ENCODE measurements at regions not wholly inside any gene's neighbourhood (a gene's known extent, or its start where the extent isn't known, plus 50 kb on each side); places are given as distances from the start of the nearest gene placed in this dataset.

DNA sequence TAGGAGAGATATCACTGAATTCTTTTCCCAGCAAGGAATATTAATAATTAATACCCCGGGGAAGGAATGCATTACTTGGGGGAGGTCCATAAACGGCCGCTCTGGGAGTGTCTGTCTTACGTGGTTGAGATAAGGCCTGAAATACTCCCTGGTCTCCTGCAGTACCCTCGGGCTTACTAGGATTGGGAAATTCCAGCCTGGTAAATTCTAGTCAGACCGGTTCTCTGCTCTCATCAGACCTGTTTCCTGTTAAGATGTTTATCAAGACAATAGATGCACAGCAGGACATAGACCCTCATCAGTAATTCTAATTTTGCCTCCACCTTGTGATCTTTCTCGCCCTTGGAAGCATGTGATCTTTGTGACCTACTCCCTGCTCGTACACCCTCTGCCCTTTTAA, 162.8 kb upstream of the KCND2 start:
- H3K9me3 Mint-ChIP-seq, result peaks cover 23% of the 10 kb centered on the region
- DNase-seq (ENCODE audit: low spot score), result no peak
- intact Hi-C loops (cut with micrococcal nuclease), result no loop called here

DNA sequence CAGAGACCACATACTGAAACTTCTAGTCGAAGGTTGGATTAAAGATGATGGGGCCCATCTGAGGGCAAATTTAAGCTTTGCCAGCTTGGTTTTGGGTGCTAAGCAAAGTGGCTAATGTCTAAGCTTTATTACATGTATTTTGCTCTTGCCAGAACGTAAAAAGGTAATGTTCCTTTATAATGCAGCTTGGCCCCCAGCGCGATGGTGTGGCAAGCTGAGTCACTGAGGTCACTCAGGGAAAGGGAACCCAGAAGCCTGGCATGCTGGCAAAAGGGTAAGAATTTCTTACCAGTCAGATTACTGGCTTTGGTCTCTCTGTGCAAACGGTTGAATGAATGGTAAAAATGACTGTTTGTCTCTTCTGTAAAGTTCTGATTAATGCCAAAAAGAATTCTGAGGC, 158.3 kb upstream of the KCND2 start:
- H3K9me3 Mint-ChIP-seq, result peaks cover 29% of the 10 kb centered on the region
- no peak for DNase-seq (ENCODE audit: low spot score)
- no peak overlapping the region for H3K27ac Mint-ChIP-seq
- no peaks in the 10 kb centered on the region for H3K4me1 Mint-ChIP-seq (ENCODE audit: low read depth)
- H3K27me3 Mint-ChIP-seq (ENCODE audit: low read depth), result no peaks in the 10 kb centered on the region
- no peak overlapping the region for H3K4me3 Mint-ChIP-seq (ENCODE audit: low read depth)
- H3K36me3 Mint-ChIP-seq (ENCODE audit: low read depth), result no peaks in the 10 kb centered on the region
- intact Hi-C loops (cut with micrococcal nuclease), result no loop called here

More for the DNA sequence above, 162.8 kb upstream of the KCND2 start:
- Mint-ChIP-seq H3K27me3 (ENCODE audit: low read depth) (no peaks in the 10 kb centered on the region), H3K36me3 (ENCODE audit: low read depth) (no peaks in the 10 kb centered on the region), H3K4me1 (ENCODE audit: low read depth) (no peaks in the 10 kb centered on the region), H3K4me3 (ENCODE audit: low read depth) (no peak overlapping the region), H3K27ac (no peak overlapping the region)

DNA sequence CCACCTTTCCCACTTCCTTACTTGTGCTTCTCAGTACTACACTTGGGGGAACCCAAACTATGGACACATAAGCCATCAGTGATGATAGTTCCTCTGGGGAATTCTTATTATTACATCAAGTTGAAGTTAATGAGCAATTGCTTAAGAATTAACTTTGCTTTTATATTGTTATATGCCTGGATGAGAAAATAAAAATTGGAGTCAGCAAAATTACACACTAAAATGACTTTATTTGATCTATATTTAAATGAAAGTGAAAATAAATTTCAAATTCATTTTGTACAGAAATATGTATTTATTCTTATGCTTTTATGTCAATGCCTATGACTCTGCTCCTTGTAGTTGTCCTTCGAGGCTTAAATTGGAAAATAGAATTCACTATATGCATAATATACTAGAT, 149.4 kb upstream of the KCND2 start:
- no peak for DNase-seq (ENCODE audit: low spot score)
- H3K27me3 Mint-ChIP-seq (ENCODE audit: low read depth), result no peaks in the 10 kb centered on the region
- no peaks in the 10 kb centered on the region for H3K36me3 Mint-ChIP-seq (ENCODE audit: low read depth)
- no peak overlapping the region for H3K4me3 Mint-ChIP-seq (ENCODE audit: low read depth)
- intact Hi-C loops (cut with micrococcal nuclease), result no loop called here
- no peaks in the 10 kb centered on the region for H3K4me1 Mint-ChIP-seq (ENCODE audit: low read depth)
- peaks cover 12% of the 10 kb centered on the region for H3K9me3 Mint-ChIP-seq
- H3K27ac Mint-ChIP-seq, result no peak overlapping the region

- H3K4me3 Mint-ChIP-seq (ENCODE audit: low read depth), result no peak overlapping the region
- no peaks in the 10 kb centered on the region for H3K36me3 Mint-ChIP-seq (ENCODE audit: low read depth)
- H3K27me3 Mint-ChIP-seq (ENCODE audit: low read depth), result no peaks in the 10 kb centered on the region
- intact Hi-C loops (cut with micrococcal nuclease), result no loop called here
- no peak for DNase-seq (ENCODE audit: low spot score)
- no peaks in the 10 kb centered on the region for H3K4me1 Mint-ChIP-seq (ENCODE audit: low read depth)
- H3K9me3 Mint-ChIP-seq, result peaks cover 32% of the 10 kb centered on the region
- H3K27ac Mint-ChIP-seq, result no peak overlapping the region
These were observed 141.7 kb upstream of the KCND2 start for GRCh38 chr7:120131096-120131839.

DNA sequence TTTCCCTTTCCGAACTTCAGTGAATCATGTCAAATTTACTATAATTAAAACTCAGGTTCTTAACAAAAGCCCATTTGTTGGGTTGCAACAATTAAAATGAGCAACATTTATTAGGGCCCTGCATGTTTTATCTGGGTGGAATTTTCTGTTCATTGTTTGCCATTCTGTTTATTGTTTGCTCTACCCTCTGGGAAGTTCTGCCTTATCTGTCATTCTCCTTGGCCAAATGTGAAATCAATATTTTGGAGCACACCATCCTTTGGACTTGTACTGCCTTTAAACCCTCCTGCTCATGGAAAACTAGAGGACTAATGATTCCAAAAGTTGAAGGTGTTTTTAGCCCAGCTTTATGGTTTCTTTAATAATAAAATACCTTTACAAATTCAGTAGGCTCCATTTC, 134.5 kb upstream of the KCND2 start:
- H3K9me3 Mint-ChIP-seq, result peaks cover 12% of the 10 kb centered on the region
- DNase-seq (ENCODE audit: low spot score), result no peak
- no peaks in the 10 kb centered on the region for H3K4me1 Mint-ChIP-seq (ENCODE audit: low read depth)
- no peak overlapping the region for H3K27ac Mint-ChIP-seq
- intact Hi-C loops (cut with micrococcal nuclease), result no loop called here
- no peak overlapping the region for H3K4me3 Mint-ChIP-seq (ENCODE audit: low read depth)
- H3K27me3 Mint-ChIP-seq (ENCODE audit: low read depth), result no peaks in the 10 kb centered on the region
- no peaks in the 10 kb centered on the region for H3K36me3 Mint-ChIP-seq (ENCODE audit: low read depth)

GRCh38 chr7:120156476-120156875, 116.5 kb upstream of the KCND2 start:
- intact Hi-C loops (cut with micrococcal nuclease), result no loop called here
- H3K9me3 Mint-ChIP-seq, result peaks cover 10% of the 10 kb centered on the region

GRCh38 chr7:120160166-120160565, 112.8 kb upstream of the KCND2 start:
- Mint-ChIP-seq H3K27ac (no peak overlapping the region), H3K27me3 (ENCODE audit: low read depth) (no peaks in the 10 kb centered on the region), H3K4me1 (ENCODE audit: low read depth) (no peaks in the 10 kb centered on the region), H3K36me3 (ENCODE audit: low read depth) (no peaks in the 10 kb centered on the region), H3K4me3 (ENCODE audit: low read depth) (no peak overlapping the region), H3K9me3 (peaks cover 8% of the 10 kb centered on the region)
- DNase-seq (ENCODE audit: low spot score), result no peak
- intact Hi-C loops (cut with micrococcal nuclease), result no loop called here

More at GRCh38 chr7:120156476-120156875, 116.5 kb upstream of the KCND2 start:
- Mint-ChIP-seq H3K4me3 (ENCODE audit: low read depth) (no peak overlapping the region), H3K4me1 (ENCODE audit: low read depth) (no peaks in the 10 kb centered on the region), H3K36me3 (ENCODE audit: low read depth) (no peaks in the 10 kb centered on the region), H3K27me3 (ENCODE audit: low read depth) (no peaks in the 10 kb centered on the region), H3K27ac (no peak overlapping the region)
- no peak for DNase-seq (ENCODE audit: low spot score)

DNA sequence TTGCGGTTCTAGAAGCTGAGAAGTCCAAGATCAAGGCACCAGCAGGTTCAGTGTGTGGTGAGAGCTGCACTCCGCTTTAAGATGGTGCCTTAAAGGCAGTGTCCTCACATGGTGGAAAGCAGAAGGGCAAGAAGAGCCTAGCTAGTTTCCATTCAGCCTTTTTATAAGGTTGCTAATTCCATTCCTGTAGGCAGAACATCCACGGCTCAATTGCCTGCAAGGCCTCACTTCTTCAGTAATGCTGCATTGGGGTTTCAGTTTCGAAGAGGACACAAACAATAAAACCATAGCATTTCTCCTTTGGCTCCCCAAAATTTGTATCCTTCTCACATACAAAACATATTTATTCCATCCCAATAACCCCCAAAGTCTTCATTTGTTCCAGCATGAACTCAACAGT, 109.5 kb upstream of the KCND2 start:
- intact Hi-C loops (cut with micrococcal nuclease), result no loop called here
- no peak for DNase-seq (ENCODE audit: low spot score)
- no peaks in the 10 kb centered on the region for H3K4me1 Mint-ChIP-seq (ENCODE audit: low read depth)
- H3K27me3 Mint-ChIP-seq (ENCODE audit: low read depth), result no peaks in the 10 kb centered on the region
- H3K9me3 Mint-ChIP-seq, result peaks cover 8% of the 10 kb centered on the region
- H3K36me3 Mint-ChIP-seq (ENCODE audit: low read depth), result no peaks in the 10 kb centered on the region
- no peak overlapping the region for H3K4me3 Mint-ChIP-seq (ENCODE audit: low read depth)
- no peak overlapping the region for H3K27ac Mint-ChIP-seq

DNA sequence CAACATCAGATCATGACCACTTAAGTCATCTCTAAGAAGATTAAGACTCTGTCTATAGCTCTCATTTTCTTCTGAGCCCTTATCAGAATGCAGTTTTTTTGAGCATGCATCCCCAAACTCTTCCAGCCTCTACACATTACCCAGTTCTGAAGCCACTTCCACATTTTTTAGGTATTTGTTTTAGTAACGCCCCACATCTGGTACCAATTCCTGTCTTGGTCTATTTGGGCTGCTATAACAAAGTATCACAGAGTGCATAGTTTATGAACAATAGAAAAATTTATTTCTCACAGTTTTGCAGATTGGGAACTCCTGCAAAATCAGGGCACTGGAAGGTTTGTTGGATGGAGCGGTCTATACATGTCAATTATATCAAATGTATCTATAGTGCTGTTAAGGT, 107.7 kb upstream of the KCND2 start:
- DNase-seq (ENCODE audit: low spot score), result no peak
- no peaks in the 10 kb centered on the region for H3K9me3 Mint-ChIP-seq
- no peak overlapping the region for H3K4me3 Mint-ChIP-seq (ENCODE audit: low read depth)
- no peaks in the 10 kb centered on the region for H3K36me3 Mint-ChIP-seq (ENCODE audit: low read depth)
- H3K27ac Mint-ChIP-seq, result no peak overlapping the region
- no peaks in the 10 kb centered on the region for H3K4me1 Mint-ChIP-seq (ENCODE audit: low read depth)
- no peaks in the 10 kb centered on the region for H3K27me3 Mint-ChIP-seq (ENCODE audit: low read depth)
- intact Hi-C loops (cut with micrococcal nuclease), result no loop called here

GRCh38 chr7:120168066-120168465, 104.9 kb upstream of the KCND2 start:
- no peak overlapping the region for H3K27ac Mint-ChIP-seq
- H3K9me3 Mint-ChIP-seq, result no peaks in the 10 kb centered on the region
- H3K36me3 Mint-ChIP-seq (ENCODE audit: low read depth), result no peaks in the 10 kb centered on the region
- DNase-seq (ENCODE audit: low spot score), result no peak
- no peaks in the 10 kb centered on the region for H3K4me1 Mint-ChIP-seq (ENCODE audit: low read depth)
- no peak overlapping the region for H3K4me3 Mint-ChIP-seq (ENCODE audit: low read depth)
- intact Hi-C loops (cut with micrococcal nuclease), result no loop called here
- H3K27me3 Mint-ChIP-seq (ENCODE audit: low read depth), result no peaks in the 10 kb centered on the region

- DNase-seq (ENCODE audit: low spot score), result no peak
- no peaks in the 10 kb centered on the region for H3K36me3 Mint-ChIP-seq (ENCODE audit: low read depth)
- no peak overlapping the region for H3K4me3 Mint-ChIP-seq (ENCODE audit: low read depth)
- no peak overlapping the region for H3K27ac Mint-ChIP-seq
- intact Hi-C loops (cut with micrococcal nuclease), result no loop called here
- no peaks in the 10 kb centered on the region for H3K27me3 Mint-ChIP-seq (ENCODE audit: low read depth)
- H3K4me1 Mint-ChIP-seq (ENCODE audit: low read depth), result no peaks in the 10 kb centered on the region
- no peaks in the 10 kb centered on the region for H3K9me3 Mint-ChIP-seq
These were observed 102.8 kb upstream of the KCND2 start for GRCh38 chr7:120169996-120170783.

- H3K27me3 Mint-ChIP-seq (ENCODE audit: low read depth), result no peaks in the 10 kb centered on the region
- H3K36me3 Mint-ChIP-seq (ENCODE audit: low read depth), result no peaks in the 10 kb centered on the region
- no peak overlapping the region for H3K4me3 Mint-ChIP-seq (ENCODE audit: low read depth)
- no peak for DNase-seq (ENCODE audit: low spot score)
- H3K27ac Mint-ChIP-seq, result no peak overlapping the region
- no peaks in the 10 kb centered on the region for H3K4me1 Mint-ChIP-seq (ENCODE audit: low read depth)
- intact Hi-C loops (cut with micrococcal nuclease), result no loop called here
- H3K9me3 Mint-ChIP-seq, result no peaks in the 10 kb centered on the region
These were observed 102.1 kb upstream of the KCND2 start for GRCh38 chr7:120170834-120171233.

- no peaks in the 10 kb centered on the region for H3K27me3 Mint-ChIP-seq (ENCODE audit: low read depth)
- H3K4me1 Mint-ChIP-seq (ENCODE audit: low read depth), result no peaks in the 10 kb centered on the region
- H3K36me3 Mint-ChIP-seq (ENCODE audit: low read depth), result no peaks in the 10 kb centered on the region
- no peak for DNase-seq (ENCODE audit: low spot score)
- intact Hi-C loops (cut with micrococcal nuclease), result no loop called here
- H3K27ac Mint-ChIP-seq, result no peak overlapping the region
- no peak overlapping the region for H3K4me3 Mint-ChIP-seq (ENCODE audit: low read depth)
- no peaks in the 10 kb centered on the region for H3K9me3 Mint-ChIP-seq
These were observed 101.6 kb upstream of the KCND2 start for GRCh38 chr7:120171406-120171805.
